COLO829 (cell line): ENCODE measurements at regions not wholly inside any gene's neighbourhood (a gene's known extent, or its start where the extent isn't known, plus 50 kb on each side); places are given as distances from the start of the nearest gene placed in this dataset.

Experiments
- DNase-seq: peaks from one replicate; pipeline ENCODE4 v3.0.0; 2012; ENCODE audit warnings: low spot score

DNA sequence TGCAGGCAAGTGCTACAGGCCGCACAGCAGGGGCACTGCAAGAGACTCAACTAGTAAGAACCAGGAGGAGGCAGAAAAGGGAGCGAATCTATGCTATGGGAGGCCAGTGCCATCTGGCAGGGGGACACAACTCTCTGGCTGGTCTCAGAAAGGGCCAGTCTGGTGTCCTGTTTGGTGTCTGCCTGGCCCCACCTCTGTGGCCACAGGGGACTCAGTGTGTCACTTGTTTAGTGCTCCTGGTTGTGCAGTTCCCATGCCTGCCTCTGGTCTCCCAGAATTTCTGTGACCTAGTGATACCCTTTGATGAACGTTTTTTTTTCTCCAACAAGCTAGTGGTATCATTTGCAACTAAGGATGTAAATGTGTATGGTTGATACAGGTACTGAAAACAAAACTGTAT, 59.2 kb upstream of the JCAD start:
- no peak for DNase-seq

DNA sequence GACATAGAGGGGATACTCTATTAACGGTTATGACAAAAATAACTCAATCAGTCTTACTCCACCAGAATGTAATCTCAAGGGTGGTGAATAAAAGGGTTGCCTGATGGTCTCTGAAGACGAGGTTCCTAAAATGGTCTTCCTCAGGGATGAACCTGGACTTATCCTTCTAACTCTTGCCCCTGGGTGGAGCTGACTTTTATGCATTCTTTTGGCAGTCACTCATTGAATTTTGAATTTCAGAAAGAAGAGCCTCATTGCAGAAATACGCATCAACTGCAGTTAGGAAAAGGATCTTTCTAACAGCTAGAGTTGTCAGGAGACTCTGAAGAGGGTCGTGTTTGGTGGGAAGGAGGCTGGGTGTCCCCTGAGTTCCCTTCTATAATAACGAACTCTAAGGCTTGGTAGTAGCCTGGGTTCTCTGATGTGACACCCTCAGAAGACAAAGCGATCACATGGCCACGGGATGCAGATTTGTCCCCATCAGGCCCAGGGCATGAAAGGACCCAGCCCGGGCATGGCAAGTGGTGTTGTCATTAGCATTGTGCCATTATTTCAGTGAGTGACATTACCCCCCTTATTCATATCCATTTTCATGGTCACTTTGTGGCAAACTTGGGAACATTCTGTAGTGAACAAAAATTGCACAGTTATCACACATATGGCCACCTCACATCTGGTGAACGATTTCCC, 58.6 kb upstream of the JCAD start:
- no peak for DNase-seq

DNA sequence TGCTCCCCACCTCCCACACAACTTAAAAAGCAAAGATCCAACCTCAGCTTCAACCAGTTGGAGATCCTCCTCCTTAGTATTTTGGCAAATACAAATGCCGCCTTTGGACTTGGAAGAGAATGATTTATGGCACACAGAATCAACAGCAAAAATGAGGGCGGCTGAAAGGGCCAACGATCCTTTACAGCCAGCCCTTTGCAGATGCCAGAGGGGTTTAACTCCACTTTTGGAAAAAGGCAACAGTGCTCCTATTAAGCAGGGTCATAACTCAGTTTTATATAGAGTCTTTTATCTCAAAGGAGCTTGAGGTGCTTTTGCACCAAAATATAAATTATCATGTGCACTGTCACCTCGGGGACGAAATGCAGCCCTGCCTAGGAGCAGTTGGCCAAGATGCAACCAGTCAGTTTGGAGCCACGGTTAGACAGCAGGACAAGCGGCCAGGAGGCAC, 56.7 kb upstream of the JCAD start:
- no peak for DNase-seq

DNA sequence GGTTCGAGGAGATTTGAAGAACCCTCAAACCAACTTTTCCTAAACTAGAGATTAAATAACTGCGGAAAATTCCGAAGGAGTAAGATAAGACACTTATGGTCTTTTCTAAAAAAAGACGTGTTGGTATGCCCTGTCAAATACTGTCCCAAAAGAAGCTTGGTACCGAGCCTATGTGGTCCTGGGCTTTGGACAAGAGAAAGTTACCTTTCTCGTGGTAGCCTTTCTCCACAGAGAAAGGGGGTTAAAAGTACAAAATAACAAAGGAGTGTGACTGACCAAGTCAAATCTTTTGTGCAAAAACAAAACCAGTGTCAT, 56.2 kb upstream of the JCAD start:
- DNase-seq, result no peak

DNA sequence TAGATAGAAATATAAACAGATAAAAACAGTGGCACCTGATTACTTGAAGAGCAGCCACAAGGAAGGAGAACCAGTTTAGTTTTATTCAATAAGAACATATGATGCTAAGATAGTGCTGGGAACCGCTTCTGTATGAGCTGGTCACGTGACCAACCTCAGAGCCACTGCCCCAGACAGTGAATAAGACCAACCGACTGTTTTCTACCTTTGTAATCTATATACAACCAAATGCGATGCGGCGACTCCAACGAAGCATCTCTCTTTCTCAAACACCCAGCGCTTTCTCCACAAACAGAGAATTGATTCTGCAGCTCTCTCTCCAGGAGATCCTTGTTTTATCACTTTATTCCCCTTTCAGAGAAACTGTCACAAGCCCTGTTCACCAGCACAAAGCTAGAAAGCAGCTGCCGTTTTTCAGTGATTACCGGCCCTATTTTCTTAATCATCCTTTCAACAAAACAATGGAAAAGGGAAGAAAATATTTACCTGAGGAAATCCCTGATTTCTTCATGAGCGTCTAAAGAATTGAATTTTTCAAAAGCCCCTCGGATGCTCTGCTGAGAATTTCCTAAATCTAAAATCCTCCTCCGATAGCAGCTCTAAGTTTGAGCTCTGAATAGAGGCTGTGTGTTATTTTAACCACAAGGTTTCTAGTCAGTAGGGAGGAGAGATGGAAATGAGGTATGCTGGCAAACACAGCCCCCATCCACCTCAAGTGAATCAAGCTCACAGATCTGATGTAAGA, 55.7 kb upstream of the JCAD start:
- no peak for DNase-seq

DNA sequence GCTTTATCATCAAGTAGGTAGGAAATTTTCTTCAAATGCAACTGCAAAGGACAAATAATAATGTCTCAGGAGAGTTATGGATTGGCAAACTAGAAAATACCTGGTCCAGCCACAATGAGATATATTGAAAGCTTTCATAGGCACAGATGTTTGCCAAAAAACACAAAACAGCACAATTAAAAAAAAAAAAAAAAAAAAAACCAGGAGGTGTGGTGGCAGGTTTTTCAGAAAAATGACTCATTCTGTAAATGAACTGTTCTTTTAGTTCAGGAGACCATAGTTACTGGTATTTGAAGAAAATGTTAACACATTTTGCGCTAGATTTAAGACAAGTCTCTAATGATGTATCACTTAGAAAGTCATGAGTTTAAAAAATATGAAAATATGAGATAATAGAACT, 55.0 kb upstream of the JCAD start:
- DNase-seq, result no peak

DNA sequence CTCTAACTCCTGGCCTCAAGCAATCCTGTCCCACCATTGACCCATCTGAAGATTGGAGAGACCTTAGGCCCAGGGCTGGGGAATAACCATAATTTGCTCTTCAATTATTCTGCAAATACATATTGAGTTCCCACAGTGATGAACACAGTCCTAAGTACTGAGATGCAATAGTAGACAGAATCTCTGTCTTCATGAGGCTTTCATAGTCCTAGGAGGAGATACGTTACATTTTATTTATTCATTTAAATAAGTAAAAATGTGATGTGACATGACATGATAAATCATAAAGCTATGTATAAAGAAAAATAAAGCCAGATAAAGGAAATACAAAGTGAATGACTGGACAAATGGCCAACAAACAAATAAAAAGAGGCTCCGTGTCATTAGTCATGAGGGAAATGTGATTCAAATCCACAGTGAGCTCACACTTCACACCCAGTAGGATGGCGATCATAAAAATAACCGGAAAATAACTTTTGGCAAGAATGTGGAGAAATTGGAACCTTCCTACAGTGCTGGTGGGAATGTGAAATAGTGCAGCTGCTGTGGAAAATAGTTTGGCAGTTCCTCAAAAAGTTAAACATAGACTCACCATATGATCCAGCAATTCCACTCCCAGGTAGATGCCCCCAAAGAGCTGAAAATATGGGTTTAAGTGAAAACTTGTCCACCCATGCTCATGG, 52.1 kb upstream of the JCAD start:
- DNase-seq, result no peak
